OCI-LY7 (cell line): ENCODE measurements at regions not wholly inside any gene's neighbourhood (a gene's known extent, or its start where the extent isn't known, plus 50 kb on each side); places are given as distances from the start of the nearest gene placed in this dataset.

Source experiments
- EZH2phosphoT487 ChIP-seq: fragments of 200-600 bp; sonication (generic); IDR thresholded peaks from 2 replicates; pipeline ENCODE4 v1.6.1; 2018; ENCODE audit warnings: low read depth, borderline replicate concordance, mild to moderate bottlenecking, mixed run types, antibody characterized with exemption, low read length, moderate library complexity, mixed read lengths
- TF ChIP-seq, protein P1 (sequence below): fragments of 200-600 bp; sonication (generic); conservative IDR thresholded peaks from 2 replicates; pipeline ENCODE4 v1.5.1; 2014; ENCODE audit warnings: mild to moderate bottlenecking, antibody characterized with exemption, low read length, moderate library complexity, mixed read lengths

DNA sequence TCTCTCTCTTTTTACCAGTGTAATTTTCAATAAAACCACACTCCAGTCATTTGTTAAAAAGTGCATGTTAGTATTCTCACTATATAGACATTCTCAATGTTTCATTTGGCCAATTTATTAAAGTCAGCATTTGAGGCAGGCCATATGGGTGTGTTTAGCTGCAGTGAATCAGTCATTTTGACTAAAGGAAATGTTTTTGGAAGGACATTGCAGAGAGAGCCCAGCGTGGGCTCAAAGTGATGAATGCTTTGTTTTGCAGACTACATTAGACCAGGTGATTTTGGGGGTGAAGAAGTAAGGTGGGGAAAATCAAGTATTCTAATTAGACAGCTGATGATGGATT lies 116.7 kb downstream of the POSTN start:
- TF ChIP-seq, protein P1, sequence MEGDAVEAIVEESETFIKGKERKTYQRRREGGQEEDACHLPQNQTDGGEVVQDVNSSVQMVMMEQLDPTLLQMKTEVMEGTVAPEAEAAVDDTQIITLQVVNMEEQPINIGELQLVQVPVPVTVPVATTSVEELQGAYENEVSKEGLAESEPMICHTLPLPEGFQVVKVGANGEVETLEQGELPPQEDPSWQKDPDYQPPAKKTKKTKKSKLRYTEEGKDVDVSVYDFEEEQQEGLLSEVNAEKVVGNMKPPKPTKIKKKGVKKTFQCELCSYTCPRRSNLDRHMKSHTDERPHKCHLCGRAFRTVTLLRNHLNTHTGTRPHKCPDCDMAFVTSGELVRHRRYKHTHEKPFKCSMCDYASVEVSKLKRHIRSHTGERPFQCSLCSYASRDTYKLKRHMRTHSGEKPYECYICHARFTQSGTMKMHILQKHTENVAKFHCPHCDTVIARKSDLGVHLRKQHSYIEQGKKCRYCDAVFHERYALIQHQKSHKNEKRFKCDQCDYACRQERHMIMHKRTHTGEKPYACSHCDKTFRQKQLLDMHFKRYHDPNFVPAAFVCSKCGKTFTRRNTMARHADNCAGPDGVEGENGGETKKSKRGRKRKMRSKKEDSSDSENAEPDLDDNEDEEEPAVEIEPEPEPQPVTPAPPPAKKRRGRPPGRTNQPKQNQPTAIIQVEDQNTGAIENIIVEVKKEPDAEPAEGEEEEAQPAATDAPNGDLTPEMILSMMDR = no peak
- TF ChIP-seq EZH2phosphoT487 = no peak
